GM12872 (cell line): ENCODE measurements at regions not wholly inside any gene's neighbourhood (a gene's known extent, or its start where the extent isn't known, plus 50 kb on each side); places are given as distances from the start of the nearest gene placed in this dataset.

Experiments
- TF ChIP-seq, protein P1 (sequence below): IDR thresholded peaks from 3 replicates; pipeline ENCODE4 v1.5.1; 2011; ENCODE audit warnings: low read depth, mild to moderate bottlenecking, low read length, moderate library complexity; ENCODE audit not compliant: insufficient read depth

DNA sequence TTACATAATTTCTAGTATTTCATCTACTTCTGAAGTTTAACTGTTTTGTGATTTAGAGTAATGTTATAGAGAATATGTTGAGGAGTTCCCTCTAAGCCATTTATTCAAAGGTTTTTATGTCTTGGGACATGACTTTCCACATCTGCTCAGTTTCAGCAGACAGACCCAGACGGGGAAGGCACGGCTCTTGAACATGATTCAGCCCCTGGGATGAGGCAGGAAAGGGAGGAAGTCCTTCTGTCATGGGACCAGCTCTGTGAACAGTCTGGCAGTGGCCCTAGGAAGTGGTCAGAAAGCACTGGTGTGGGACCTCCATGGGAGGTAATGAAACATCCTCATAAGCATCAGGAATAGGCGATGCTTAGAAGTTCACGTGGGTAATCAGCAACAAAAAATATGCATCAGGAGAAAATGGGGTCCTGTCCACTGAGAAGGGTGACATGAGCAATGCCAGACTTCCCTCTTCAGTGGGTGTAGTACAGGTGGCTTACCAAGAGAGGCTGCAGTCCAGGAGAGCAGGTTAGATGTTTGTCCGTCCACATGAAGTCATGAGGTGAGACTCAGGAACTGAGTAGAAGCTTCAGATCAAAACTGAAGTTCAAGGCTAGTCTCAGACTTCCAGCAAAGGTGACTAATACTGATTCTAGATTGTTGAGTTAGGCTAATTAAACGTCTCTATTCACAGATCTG, 248.5 kb downstream of the IPO8 start:
- TF ChIP-seq, protein P1, sequence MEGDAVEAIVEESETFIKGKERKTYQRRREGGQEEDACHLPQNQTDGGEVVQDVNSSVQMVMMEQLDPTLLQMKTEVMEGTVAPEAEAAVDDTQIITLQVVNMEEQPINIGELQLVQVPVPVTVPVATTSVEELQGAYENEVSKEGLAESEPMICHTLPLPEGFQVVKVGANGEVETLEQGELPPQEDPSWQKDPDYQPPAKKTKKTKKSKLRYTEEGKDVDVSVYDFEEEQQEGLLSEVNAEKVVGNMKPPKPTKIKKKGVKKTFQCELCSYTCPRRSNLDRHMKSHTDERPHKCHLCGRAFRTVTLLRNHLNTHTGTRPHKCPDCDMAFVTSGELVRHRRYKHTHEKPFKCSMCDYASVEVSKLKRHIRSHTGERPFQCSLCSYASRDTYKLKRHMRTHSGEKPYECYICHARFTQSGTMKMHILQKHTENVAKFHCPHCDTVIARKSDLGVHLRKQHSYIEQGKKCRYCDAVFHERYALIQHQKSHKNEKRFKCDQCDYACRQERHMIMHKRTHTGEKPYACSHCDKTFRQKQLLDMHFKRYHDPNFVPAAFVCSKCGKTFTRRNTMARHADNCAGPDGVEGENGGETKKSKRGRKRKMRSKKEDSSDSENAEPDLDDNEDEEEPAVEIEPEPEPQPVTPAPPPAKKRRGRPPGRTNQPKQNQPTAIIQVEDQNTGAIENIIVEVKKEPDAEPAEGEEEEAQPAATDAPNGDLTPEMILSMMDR: no peak

GRCh38 chr12:30442461-30442860, 253.2 kb downstream of the IPO8 start:
- TF ChIP-seq, protein P1: no peak

DNA sequence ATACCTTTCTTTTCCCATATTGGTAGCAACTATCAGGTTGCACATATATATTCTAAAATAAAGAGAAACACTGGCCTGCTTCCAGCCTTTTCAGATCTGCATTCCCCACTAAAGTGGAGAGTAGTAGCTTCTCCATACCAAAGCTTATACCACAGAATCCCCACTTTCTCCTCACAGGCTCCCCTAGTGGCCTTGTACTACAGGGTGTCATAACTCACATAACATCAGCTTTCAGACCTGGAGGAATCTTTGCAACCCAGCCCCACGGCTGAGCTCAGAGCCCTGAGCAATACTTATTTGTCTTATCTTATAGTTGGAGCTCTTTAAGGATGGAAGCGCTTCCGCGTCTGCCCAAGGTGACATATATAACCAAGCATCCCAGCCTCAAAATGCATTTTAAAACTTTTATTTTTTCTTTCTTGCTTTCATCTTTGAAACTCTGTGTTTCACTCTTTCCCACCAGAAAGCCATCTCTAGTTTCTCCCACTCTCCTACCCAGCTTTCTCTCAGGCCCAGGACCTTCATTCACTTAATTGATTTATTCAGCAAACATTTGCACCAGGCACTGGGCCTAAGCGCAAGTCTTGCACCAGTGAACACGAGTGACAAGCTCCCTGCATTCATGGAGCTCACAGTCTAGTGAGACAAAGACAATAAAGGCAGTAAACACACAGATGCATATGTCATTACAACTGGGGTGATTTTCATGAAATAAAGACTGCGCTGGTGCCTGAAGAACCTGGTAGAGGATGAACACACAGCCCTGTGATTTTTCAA, 254.7 kb downstream of the IPO8 start:
- TF ChIP-seq, protein P1: peak; percentile 49; the same call in 2 of the 3 replicates

- TF ChIP-seq, protein P1: no peak
These were observed 256.5 kb downstream of the IPO8 start for GRCh38 chr12:30439201-30439600.

DNA sequence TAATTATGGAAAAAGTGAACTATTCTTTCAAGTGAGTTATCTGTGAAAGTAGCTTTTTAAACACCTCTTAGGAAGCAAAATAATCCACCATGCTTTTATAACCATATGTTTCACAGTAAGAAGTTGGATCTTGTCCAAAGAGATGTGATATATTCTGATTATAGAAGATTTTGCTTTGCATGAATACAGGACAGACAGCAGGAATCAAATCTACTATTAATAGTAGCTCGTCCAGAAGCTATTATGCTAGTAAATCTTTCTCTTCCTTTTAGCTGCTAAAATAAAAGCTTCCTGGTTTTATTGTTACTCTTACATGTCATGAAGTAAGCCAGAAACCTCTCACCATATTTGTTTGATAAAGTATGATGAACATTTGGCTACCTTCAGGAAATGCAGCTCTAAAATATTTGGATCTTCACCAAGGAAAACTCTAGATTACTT, 257.0 kb downstream of the IPO8 start:
- TF ChIP-seq, protein P1: no peak

DNA sequence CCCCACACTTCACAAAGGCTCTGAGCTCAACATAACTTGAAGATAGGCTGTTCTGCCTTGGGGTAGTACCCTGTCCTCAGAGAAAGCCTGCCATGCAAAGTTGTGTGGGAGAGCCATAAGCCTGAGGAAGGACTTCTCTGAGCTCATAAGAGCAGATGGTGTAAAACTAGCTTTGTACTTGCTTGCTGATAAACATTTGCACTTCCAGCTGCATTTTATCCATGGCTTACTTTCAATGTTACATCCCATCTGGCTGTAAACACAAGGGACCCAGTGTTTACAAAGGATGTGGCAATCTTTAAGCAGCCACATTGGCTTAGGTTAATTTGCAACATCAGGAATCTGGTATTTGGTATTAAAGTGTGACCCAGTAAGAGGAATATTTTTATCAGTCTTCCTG, 258.1 kb downstream of the IPO8 start:
- TF ChIP-seq, protein P1: no peak

GRCh38 chr12:30437044-30437443, 258.6 kb downstream of the IPO8 start:
- TF ChIP-seq, protein P1: no peak
